Activated naive CD4-positive, alpha-beta T cell treated with anti-CD3 and anti-CD28 coated beads, Interleukin-2, amount 50 U/mL, for 72 hours (primary cell): ENCODE measurements at regions not wholly inside any gene's neighbourhood (a gene's known extent, or its start where the extent isn't known, plus 50 kb on each side); places are given as distances from the start of the nearest gene placed in this dataset.
"Not testable (repeated sequence)": the region's sequence is repeated elsewhere in the genome, so short reads cannot be mapped to it uniquely, and the experiment has no call there.

Experiments used
- ATAC-seq, 2 donors: fragments of 150-1000 bp; cut with Tn5 transposase; 2 replicates each; pipeline ENCODE4 v1.10.0; 2021; ENCODE audit warnings: mild to moderate bottlenecking in 2 of 2, moderate library complexity in 2 of 2
- DNase-seq, 2 donors: peaks; one replicate each; pipeline ENCODE4 v3.0.0; 2021 to 2022; ENCODE audit warnings: low spot score in 2 of 2
- H3K27ac Mint-ChIP-seq, 2 donors: one replicate each; pipeline ENCODE4 v1.8.0; 2022; ENCODE audit warnings: mild to moderate bottlenecking in 2 of 2, mixed read lengths in 2 of 2
- H3K36me3 Mint-ChIP-seq, 2 donors: one replicate each; pipeline ENCODE4 v1.8.0; 2022; ENCODE audit warnings: mixed read lengths in 2 of 2
- H3K9me3 Mint-ChIP-seq, 2 donors: one replicate each; pipeline ENCODE4 v1.8.0; 2022; ENCODE audit warnings: mixed read lengths in 2 of 2

DNA sequence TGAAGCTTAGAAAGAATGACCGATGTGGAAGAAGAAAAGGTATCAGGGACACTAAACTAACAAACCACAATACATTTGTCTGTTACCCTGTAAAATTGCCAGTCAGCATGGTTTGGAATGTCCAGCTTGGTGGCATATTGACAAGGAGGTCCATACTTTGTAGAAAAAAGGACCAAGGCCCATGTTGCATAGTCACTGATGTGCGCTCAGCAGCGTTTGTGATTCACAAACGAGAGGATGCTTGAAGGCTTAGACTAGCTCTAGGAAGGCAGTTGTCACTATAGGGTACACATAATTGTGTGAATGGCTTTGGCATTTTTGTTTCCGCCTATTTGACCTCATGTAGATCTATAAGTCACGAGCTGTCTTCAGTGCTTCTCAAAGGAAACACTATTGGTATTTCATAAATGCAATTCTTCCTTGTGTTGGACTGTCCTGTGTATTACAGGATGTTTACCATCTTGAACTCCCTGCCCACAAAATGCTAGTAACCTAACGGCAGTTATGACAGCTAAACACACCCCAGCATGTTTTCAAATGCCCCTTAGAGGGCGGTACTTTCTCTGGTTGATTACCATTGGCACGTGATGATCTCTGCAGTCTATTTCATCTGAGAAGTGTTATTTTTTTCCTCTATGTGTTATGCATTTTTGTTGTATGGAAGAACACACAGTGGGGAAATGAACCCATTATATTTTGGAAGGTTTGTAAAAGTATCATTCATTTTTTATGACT is 304.2 kb downstream of the CYRIA start:
- H3K9me3 Mint-ChIP-seq: peaks cover 0 to 5% of the 10 kb centered on the region in 2 donors
- no peak for ATAC-seq
- H3K27ac Mint-ChIP-seq: no peak overlapping the region
- H3K36me3 Mint-ChIP-seq: no peaks in the 10 kb centered on the region
- no peak for DNase-seq

DNA sequence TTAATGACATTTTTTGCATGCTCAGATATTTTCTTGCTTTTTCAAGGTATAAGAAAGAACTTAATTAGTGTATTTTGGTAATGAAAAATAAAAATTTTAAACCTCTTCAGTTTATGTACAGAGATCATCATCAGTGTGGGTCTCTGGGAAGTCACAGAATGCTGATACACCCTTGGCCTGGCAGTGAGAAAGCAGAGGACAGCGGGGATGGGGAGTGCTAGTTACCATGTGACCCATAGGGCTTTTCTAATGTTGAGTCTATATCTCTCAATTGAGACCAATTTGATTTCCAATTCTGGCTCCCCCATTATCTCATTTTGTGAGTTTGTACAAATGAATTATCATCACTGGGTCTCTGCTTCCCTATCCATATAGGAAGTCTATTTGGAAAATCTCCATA is 305.7 kb downstream of the CYRIA start:
- H3K27ac Mint-ChIP-seq: no peak overlapping the region
- no peaks in the 10 kb centered on the region for H3K36me3 Mint-ChIP-seq
- peaks cover 0 to 5% of the 10 kb centered on the region in 2 donors for H3K9me3 Mint-ChIP-seq
- DNase-seq: no peak
- ATAC-seq: no peak

DNA sequence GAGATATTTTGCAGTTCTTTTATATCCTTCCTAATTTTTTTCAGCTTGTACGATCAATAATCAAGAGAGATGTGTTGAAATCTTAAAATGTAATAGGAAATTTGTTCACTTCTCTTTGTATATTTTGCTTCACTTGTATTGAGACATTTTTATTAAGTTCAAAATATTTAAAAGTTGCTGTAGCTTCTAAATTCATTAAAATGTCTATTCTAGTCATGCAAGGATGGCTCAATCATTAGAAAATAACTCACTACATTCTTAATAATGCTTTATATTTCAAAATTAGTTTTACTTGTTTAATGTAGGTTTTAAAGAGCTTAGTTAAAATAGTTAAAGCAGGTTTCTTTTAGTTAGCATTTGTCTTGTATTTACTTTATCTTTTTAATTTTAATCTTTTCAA is 308.4 kb downstream of the CYRIA start:
- no peak for ATAC-seq
- no peak overlapping the region for H3K27ac Mint-ChIP-seq

DNA sequence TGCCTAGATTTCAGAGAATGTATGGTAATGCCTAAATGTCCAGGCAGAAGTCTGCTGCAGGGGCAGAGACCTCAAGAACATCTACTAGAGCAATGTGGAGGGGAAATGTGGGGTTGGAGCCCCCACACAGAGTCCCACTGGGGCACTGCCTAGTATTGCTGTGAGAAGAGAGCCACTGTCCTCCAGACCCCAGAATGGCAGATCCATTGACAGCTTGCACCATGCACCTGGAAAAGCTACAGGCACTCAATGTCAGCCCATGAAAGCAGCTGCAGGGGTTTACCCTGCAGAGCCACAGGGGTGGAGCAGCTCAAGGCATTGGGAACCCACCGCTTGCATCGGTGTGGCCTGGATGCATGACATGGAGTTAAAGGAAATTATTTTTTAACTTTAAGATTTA is 314.1 kb downstream of the CYRIA start:
- DNase-seq (no peak), ATAC-seq (no peak)
- Mint-ChIP-seq H3K36me3 (peaks cover 0 to 6% of the 10 kb centered on the region in 2 donors), H3K27ac (no peak overlapping the region), H3K9me3 (peaks cover 6 to 13% of the 10 kb centered on the region in 2 donors)

More for the DNA sequence above, 308.4 kb downstream of the CYRIA start:
- Mint-ChIP-seq H3K9me3 (peaks cover 0 to 6% of the 10 kb centered on the region in 2 donors), H3K36me3 (no peaks in the 10 kb centered on the region)
- no peak for DNase-seq

DNA sequence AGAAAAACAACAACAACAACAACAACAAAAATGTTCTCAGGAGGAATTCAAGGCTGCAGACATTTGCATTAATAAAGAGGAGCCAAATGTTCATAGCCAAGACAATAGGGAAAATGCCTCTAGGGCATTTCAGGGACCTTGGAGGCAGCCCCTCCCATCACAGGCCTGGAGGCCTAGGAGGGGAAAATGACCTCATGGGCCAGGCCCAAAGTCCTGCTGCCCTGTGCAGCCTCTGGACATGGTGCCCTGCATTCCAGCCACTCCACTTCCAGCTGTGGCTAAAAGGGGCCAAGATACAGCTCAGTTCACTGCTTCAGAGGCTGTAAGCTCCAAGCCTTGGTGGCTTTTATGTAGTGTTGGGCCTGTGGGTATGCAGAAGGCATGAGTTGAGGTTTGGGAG is 314.5 kb downstream of the CYRIA start:
- Mint-ChIP-seq H3K27ac (no peak overlapping the region), H3K9me3 (peaks cover 6 to 13% of the 10 kb centered on the region in 2 donors), H3K36me3 (peaks cover 0 to 6% of the 10 kb centered on the region in 2 donors)
- DNase-seq: no peak
- no peak for ATAC-seq

DNA sequence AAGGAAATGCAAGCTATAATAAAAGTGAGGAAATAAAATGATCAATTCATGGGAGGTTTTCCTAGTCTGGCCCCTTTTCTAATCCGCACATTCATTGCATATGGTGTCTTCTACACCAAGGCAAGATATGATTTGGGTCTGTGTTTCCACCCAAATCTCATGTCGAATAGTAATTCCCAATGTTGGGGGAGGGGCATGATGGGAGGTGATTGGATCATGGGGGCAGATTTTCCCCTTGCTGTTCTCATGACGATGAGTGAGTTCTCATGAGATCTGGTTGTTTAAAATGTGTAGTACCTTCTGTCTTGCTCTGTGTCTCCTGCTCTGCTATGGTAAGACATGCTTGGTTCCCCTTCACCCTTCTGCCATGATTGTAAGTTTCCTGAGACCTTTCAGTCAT is 315.4 kb downstream of the CYRIA start:
- H3K36me3 Mint-ChIP-seq: peaks cover 0 to 6% of the 10 kb centered on the region in 2 donors
- no peak overlapping the region for H3K27ac Mint-ChIP-seq
- ATAC-seq: no peak
- no peak for DNase-seq
- peaks cover 6 to 13% of the 10 kb centered on the region in 2 donors for H3K9me3 Mint-ChIP-seq

DNA sequence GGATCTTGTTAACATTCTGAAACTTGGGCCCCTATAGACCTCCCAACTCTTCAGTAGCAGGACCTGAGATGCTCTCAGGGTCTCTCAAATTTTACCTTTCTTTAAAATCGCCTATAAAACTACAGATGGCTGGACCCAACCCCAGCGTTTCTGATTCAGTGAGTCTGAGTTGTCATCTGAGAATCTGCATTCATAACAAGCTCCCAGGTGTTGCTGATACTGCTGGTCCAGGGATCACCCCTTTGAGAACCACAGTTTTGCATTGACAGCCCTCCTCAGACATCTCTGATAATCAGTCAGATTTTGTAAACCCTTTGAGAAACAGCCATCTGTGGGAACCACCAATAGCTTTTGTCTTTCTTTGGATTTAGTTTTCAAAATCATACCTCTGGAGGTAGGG is 315.8 kb downstream of the CYRIA start:
- Mint-ChIP-seq H3K9me3 (peaks cover 6 to 13% of the 10 kb centered on the region in 2 donors), H3K27ac (no peak overlapping the region), H3K36me3 (peaks cover 0 to 6% of the 10 kb centered on the region in 2 donors)
- DNase-seq: no peak
- ATAC-seq: no peak

DNA sequence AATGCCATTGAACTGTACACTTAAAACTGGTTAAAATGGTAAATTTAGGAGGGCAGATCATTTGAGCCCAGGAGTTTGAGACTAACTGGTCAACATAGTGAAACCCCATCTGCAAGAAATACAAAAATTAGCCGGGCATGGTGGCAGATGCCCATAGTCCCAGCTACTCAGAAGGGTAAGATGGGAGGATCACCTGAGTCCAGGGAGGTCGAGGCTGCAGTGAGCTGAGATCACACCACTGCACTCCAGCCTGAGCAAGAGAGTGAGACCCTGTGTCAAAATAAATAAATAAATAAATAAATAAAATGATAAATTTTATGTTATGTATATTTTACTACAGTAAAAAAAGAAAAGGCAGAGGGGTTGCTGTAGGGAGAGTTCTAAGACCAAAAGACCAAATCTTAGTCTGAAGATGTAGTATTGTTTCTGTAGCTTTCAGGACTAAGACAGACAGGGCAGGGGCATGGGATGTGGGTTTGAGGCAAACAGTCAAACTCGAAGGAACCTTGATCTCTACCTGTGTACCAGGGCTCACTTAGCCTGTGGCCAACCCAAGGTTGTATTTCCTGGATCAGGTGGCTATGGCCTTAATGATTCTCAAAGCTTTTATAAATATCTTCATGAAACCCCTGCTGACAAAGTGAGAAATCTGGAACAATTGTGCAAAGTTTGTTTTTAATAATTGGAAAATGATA is 316.7 kb downstream of the CYRIA start:
- Mint-ChIP-seq H3K36me3 (peaks cover 0 to 6% of the 10 kb centered on the region in 2 donors), H3K27ac (no peak overlapping the region), H3K9me3 (peaks cover 6 to 13% of the 10 kb centered on the region in 2 donors)
- ATAC-seq (no peak), DNase-seq (no peak)

DNA sequence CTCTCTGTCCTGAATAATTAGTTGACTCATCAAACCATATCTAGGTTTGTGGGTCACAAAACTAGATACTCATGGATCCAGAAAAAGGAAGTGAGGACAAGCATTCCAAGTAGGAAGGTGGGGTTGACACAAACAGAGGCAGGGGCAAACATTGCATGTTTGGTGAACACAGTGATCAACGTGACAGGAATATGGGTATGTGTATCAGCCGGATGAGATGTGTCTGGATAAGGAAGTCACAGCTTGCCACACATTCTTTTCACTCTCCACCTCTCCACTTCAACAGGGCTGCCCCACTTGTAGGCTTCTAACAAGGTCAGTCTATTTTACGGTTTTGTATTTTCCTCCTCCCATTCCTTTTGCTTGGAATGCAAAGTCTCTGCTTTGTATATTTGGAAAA is 319.0 kb downstream of the CYRIA start:
- Mint-ChIP-seq H3K36me3 (peaks cover 0 to 8% of the 10 kb centered on the region in 2 donors), H3K27ac (no peak overlapping the region), H3K9me3 (peaks cover 10 to 13% of the 10 kb centered on the region in 2 donors)
- ATAC-seq (no peak), DNase-seq (no peak)

DNA sequence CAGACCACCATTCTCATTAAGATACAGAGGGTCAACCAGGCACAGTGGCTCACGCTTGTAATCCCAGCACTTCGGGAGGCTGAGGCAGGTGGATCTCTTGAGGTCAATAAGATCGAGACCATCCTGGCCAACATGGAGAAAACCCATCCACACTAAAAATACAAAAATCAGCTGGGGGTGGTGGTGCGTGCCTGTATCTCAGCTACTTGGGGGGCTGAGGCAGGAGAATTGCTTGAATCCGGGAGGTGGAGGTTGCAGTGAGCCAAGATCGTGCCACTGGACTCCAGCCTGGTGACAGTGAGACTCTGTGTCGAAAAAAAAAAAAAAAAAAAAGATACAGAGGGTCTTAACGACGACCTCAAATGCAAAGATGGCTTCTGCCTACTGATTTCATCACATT is 320.4 kb downstream of the CYRIA start:
- ATAC-seq, H3K36me3 Mint-ChIP-seq, H3K9me3 Mint-ChIP-seq, H3K27ac Mint-ChIP-seq, DNase-seq: not testable (repeated sequence)

DNA sequence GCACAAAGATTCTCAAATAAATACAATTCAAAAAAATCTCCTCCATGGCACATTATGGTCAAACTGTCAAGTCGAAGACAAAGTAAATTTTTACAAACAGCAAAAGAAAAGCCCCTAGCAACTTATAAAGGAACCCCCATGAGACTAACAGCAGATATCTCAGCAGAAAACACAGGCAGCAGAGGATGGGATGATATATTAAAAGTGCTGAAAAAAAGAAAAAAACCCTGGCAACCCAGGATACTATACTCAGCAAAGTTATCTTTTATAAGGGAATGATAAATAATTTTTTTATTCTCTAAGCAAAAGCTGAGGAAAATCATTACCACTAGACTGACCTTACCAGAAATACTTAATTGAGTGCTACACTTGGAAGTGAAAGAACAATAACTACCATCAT is 326.4 kb downstream of the CYRIA start:
- Mint-ChIP-seq H3K9me3 (peaks cover 21 to 22% of the 10 kb centered on the region in 2 donors), H3K27ac (no peak overlapping the region), H3K36me3 (peaks cover 5 to 11% of the 10 kb centered on the region in 2 donors)
- ATAC-seq (no peak), DNase-seq (no peak)

DNA sequence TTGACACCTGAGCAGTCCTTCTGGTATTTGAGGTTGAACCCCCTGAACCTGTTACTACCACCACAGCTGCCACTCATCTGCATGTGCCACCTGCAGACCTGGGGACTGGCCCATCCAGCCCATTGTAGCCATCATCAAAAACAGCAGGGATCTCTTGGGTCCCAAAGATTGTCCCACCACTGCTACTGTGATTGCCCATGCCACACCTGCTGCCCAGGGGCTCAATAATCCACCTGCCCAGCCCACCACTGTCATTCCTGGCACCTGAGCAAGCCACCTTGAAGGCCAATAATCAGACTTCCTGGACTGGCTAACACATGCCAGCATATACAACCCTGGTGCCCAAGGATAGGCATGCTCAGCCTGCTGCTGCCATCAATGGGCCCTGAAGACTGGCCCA is 327.6 kb downstream of the CYRIA start:
- DNase-seq: no peak
- peaks cover 21 to 22% of the 10 kb centered on the region in 2 donors for H3K9me3 Mint-ChIP-seq
- ATAC-seq: no peak
- peaks cover 5 to 11% of the 10 kb centered on the region in 2 donors for H3K36me3 Mint-ChIP-seq
- H3K27ac Mint-ChIP-seq: no peak overlapping the region

DNA sequence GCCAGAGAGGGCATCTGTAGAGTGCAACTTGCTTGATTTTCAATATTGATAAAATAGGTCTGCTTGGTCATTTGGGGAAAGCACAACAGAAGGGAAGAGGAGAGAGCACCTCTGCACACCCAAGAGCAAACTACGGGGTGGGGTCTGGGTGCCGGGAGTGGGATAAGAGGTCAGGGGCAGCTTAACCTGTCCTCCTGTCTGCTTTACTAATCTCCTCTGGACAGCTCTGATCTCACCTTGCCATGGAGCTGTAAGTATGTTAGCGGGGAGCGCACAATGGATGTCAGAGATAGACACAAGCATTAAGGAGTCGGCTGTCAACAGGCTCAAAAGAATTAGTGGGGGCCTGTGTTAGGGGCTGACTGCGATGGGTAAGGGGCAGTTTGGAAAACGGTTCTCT is 328.7 kb downstream of the CYRIA start:
- peaks cover 5 to 11% of the 10 kb centered on the region in 2 donors for H3K36me3 Mint-ChIP-seq
- DNase-seq (no peak), ATAC-seq (no peak)
- no peak overlapping the region for H3K27ac Mint-ChIP-seq
- peaks cover 19 to 20% of the 10 kb centered on the region in 2 donors for H3K9me3 Mint-ChIP-seq

DNA sequence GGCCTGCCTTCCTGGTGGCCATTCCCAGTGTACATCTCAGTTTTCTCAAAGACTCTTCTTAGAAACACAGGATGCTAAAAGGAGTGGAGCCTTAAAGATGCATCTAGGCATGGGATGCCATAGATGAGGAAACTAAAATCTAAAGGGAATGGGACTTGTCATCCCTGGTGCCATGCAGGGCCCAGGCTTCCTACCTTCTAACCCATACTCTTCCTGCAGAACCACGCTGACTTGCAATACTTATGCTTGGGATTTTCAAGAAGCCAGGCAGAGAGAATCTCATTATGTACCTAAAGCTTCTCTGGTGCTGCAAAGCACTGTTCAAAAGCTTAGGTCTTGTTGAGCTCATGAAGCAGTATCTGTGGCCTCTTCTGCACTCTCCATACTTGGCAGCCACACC is 329.1 kb downstream of the CYRIA start:
- H3K9me3 Mint-ChIP-seq: peaks cover 15 to 16% of the 10 kb centered on the region in 2 donors
- ATAC-seq: no peak

DNA sequence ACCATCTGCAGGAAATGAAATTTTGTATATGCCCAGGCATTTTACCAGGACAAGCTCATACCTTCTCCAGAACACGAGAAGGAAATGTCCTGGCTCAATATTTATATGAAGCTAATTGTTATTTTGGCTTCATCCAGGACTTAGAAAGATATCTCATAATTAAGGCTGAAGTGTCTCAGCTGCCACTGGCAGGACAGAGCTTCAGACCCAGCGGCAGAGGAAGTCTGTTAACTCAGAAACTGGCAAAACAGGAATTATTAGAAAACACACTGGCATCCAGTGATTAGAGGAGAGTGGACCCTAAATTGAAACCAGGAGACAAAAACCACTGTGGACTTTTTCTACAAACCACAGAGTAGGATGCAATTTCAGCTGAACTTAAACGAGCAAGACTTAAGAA is 329.7 kb downstream of the CYRIA start:
- Mint-ChIP-seq H3K36me3 (peaks cover 5 to 6% of the 10 kb centered on the region in 2 donors), H3K27ac (no peak overlapping the region), H3K9me3 (peaks cover 13 to 15% of the 10 kb centered on the region in 2 donors)
- DNase-seq (no peak), ATAC-seq (no peak)

More for the DNA sequence above, 329.1 kb downstream of the CYRIA start:
- Mint-ChIP-seq H3K27ac (no peak overlapping the region), H3K36me3 (peaks cover 5 to 7% of the 10 kb centered on the region in 2 donors)
- DNase-seq: no peak

DNA sequence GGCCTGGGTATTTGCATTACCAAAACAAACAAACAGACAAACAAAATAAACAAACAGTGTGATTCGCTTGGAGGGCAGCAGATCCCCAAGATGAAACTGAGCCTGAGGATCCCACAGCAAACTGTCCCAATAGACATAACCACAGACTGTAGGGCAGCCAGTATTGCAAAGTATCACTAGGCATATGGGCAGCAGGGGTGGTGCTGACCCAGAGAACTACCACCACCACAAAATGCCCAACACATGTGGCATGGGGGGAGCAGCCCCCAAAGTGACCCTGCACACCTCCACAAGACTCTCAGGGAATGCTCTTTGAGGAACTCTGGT is 330.1 kb downstream of the CYRIA start:
- Mint-ChIP-seq H3K9me3 (peaks cover 13 to 15% of the 10 kb centered on the region in 2 donors), H3K27ac (no peak overlapping the region), H3K36me3 (peaks cover 5 to 6% of the 10 kb centered on the region in 2 donors)
- ATAC-seq (no peak), DNase-seq (no peak)

DNA sequence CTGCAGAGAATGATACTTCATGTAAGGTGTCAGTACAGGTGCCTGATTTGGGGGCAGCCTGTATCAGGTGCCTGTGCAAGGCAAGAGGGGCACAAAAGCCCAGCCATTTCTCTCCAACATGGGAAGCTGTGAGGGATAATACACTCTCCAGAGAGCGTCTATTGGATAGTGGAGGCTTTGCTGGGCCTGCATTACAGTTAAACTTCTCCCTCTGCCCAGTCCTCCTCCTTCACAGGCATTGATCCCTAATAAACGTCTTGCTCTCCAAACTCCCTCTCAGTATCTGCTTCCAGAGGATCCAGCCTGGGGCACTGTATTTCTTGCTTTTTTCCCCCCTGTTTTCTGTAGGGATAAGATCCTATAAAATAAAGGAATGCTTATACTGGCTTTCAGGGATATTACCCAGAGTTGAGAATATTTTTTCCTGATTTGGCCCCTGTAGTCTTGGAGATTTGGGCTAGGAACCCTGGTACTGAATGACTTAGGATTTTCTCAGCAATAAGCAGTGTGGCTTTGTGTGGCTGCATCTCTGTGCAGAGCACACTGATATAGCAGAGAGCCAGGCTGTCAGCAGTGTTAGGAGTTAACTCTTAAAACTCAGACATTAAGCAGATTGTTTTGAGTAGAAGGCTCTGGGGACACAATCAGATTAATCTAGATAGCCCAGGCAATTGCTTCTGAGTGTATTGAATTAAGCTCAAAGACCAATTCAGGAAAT is 330.6 kb downstream of the CYRIA start:
- no peak for DNase-seq
- H3K27ac Mint-ChIP-seq: no peak overlapping the region
- peaks cover 13 to 14% of the 10 kb centered on the region in 2 donors for H3K9me3 Mint-ChIP-seq
- peaks cover 5 to 6% of the 10 kb centered on the region in 2 donors for H3K36me3 Mint-ChIP-seq
- ATAC-seq: no peak
